Neural crest cell (in vitro differentiated cells): ENCODE measurements at regions not wholly inside any gene's neighbourhood (a gene's known extent, or its start where the extent isn't known, plus 50 kb on each side); places are given as distances from the start of the nearest gene placed in this dataset.

Source experiments
- DNase-seq: peaks from one replicate; pipeline ENCODE4 v3.0.0; 2021; ENCODE audit warnings: low read depth, mixed read lengths, low spot score
- H3K27ac Mint-ChIP-seq: one replicate; pipeline ENCODE4 v1.8.0; 2021; ENCODE audit warnings: mild to moderate bottlenecking, mixed read lengths; ENCODE audit not compliant: unreplicated experiment
- H3K27me3 Mint-ChIP-seq: 2 replicates; pipeline ENCODE4 v1.8.0; 2021; ENCODE audit warnings: low read depth, mild to moderate bottlenecking, mixed read lengths
- H3K36me3 Mint-ChIP-seq: 2 replicates; pipeline ENCODE4 v1.8.0; 2021; ENCODE audit warnings: low read depth, mild to moderate bottlenecking, mixed read lengths
- H3K4me1 Mint-ChIP-seq: 2 replicates; pipeline ENCODE4 v1.8.0; 2021; ENCODE audit warnings: mixed read lengths
- H3K4me3 Mint-ChIP-seq: one replicate; pipeline ENCODE4 v1.8.0; 2021; ENCODE audit warnings: mild to moderate bottlenecking, mixed read lengths
- H3K9me3 Mint-ChIP-seq: 2 replicates; pipeline ENCODE4 v1.8.0; 2021; ENCODE audit warnings: mixed read lengths
- TF ChIP-seq, protein P1 (sequence below): fragments of 200-600 bp; sonication (generic); conservative IDR thresholded peaks from 2 replicates; pipeline ENCODE4 v1.5.0; 2021; ENCODE audit warnings: antibody characterized with exemption, mild to moderate bottlenecking

DNA sequence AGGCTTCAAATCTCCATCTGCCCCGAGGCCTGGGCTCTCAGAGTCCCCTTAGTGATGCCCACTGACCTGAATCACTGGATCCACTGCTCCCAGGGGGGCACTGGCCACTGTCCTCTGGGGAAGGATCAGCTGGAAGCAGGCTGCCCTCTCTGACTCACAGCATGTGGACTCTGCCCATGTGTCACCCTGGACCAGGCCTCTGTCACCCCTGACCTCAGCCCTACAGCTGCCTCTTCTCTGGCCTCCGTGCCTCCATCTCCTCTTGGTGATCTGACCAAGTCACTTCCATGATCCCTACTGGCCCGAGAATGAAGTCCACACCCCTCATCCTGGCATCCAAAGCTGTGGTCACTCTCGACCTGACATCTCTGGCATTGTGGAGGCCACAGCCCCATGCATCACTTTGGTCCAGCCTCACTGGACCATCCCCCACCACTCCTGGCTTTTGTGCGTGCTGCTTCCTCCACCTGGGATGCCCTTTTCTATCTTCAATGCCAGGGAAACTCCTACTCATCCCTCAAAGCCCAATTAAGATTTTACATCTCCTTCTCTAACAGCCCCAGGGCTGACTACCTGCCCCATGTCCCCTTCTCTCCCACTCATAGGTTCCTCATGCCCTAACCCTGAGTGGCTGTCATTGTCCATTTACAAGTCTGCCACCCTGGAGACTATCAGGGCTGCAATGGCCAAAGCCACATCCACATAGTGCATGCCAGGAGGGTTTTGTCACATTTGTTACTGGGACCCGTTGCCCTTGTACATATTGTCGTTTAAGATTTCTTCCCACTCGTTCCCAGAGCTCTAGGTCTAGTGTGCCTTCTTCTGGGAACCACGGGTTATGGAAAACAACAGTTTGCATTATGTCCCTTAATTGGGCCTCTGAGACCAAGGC is 685.0 kb downstream of the MATN1 start:
- Mint-ChIP-seq H3K9me3 (no peaks in the 10 kb centered on the region), H3K4me3 (no peak overlapping the region)
- DNase-seq = no peak

DNA sequence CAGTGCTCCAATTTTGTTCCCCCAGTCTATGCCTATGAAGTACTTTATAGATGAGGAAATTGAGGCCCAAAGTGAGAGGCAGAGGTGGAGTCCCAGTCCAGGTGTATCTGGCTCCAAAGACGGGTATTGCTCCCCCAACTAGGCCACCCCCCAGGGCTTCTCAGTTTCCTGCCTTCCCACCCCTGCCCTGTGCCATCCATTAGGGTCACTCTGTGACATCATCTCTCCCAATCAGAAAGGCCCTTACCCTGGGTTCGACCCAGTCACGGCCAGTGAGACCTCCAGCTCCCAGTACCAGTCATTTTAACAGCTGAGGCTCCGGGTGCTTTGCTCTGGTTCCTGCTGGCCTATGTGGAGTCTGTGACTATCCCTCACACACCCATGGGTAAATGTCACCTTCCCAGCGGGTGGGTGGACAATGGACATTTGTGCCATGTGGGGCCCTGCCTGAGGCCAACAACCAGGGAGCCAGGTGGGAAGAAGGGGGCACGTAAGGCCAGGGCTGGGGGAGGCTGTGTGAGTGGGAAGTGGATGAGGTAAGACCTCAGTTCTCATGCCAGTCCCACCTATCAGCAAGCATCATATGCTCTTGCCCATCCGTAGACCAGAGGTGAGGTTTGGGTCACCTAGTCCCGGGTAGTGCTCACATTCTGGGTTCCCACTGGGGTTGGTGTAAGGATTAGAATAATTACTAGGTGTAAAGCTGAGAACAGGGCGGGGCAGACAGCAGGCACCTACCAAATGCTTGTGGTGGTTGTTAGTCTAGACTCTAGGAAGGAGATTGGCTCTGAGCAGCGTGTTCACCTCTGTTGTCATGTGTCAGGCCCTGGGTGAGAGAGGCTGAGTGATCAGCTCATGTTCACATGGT is 685.9 kb downstream of the MATN1 start:
- TF ChIP-seq, protein P1, sequence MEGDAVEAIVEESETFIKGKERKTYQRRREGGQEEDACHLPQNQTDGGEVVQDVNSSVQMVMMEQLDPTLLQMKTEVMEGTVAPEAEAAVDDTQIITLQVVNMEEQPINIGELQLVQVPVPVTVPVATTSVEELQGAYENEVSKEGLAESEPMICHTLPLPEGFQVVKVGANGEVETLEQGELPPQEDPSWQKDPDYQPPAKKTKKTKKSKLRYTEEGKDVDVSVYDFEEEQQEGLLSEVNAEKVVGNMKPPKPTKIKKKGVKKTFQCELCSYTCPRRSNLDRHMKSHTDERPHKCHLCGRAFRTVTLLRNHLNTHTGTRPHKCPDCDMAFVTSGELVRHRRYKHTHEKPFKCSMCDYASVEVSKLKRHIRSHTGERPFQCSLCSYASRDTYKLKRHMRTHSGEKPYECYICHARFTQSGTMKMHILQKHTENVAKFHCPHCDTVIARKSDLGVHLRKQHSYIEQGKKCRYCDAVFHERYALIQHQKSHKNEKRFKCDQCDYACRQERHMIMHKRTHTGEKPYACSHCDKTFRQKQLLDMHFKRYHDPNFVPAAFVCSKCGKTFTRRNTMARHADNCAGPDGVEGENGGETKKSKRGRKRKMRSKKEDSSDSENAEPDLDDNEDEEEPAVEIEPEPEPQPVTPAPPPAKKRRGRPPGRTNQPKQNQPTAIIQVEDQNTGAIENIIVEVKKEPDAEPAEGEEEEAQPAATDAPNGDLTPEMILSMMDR = no peak
- no peak for DNase-seq
- Mint-ChIP-seq H3K4me3 (no peak overlapping the region), H3K27ac (no peak overlapping the region), H3K36me3 (no peaks in the 10 kb centered on the region), H3K9me3 (peaks cover 4% of the 10 kb centered on the region), H3K4me1 (no peaks in the 10 kb centered on the region), H3K27me3 (no peaks in the 10 kb centered on the region)

More for the DNA sequence above, 685.0 kb downstream of the MATN1 start:
- TF ChIP-seq, protein P1 = no peak
- no peaks in the 10 kb centered on the region for H3K27me3 Mint-ChIP-seq
- peak overlapping the region; percentile 78 for H3K27ac Mint-ChIP-seq
- no peaks in the 10 kb centered on the region for H3K36me3 Mint-ChIP-seq
- H3K4me1 Mint-ChIP-seq = no peaks in the 10 kb centered on the region

DNA sequence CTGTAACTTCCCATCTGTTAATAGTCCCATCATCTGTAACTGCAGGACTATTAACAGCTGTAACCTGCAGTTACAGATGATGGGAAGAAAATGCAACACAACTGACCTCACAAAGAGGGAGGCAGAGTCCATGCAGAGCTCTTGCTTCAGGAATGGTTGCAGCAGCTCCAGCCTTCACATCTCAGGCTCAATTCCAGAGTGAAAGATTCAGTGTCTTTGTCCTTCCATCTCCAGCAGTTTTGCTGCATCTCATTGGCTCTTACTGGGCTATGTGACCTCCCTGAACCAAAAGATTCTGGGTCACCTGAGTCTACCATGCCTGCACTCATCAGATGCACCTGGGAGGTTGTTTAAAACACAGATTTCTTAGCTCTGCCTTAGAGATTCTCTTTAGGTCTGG is 686.7 kb downstream of the MATN1 start:
- H3K27ac Mint-ChIP-seq = no peak overlapping the region
- H3K9me3 Mint-ChIP-seq = peaks cover 6% of the 10 kb centered on the region
- no peak for DNase-seq
- TF ChIP-seq, protein P1 = no peak
- H3K36me3 Mint-ChIP-seq = no peaks in the 10 kb centered on the region
- H3K27me3 Mint-ChIP-seq = peaks cover 2% of the 10 kb centered on the region
- no peak overlapping the region for H3K4me3 Mint-ChIP-seq
- H3K4me1 Mint-ChIP-seq = no peaks in the 10 kb centered on the region

DNA sequence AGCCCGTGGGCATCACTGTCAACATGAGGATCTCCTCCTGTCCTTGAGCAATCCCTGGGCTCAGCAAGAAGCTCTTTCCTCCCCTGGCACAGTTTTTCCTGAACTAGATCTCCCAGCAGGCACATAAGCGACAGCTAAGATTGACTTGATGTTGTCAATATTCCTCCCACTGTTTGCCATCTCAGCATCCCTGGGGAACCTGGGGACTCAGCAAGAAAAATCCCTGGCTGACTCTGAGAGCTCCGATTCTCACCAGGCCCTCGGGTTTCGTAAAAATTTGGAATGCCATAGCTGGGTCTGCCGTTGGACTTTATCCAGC is 687.2 kb downstream of the MATN1 start:
- peaks cover 6% of the 10 kb centered on the region for H3K9me3 Mint-ChIP-seq
- H3K36me3 Mint-ChIP-seq = no peaks in the 10 kb centered on the region
- no peak overlapping the region for H3K27ac Mint-ChIP-seq
- TF ChIP-seq, protein P1 = no peak
- H3K27me3 Mint-ChIP-seq = peaks cover 2% of the 10 kb centered on the region
- no peaks in the 10 kb centered on the region for H3K4me1 Mint-ChIP-seq
- H3K4me3 Mint-ChIP-seq = no peak overlapping the region
- DNase-seq = no peak

DNA sequence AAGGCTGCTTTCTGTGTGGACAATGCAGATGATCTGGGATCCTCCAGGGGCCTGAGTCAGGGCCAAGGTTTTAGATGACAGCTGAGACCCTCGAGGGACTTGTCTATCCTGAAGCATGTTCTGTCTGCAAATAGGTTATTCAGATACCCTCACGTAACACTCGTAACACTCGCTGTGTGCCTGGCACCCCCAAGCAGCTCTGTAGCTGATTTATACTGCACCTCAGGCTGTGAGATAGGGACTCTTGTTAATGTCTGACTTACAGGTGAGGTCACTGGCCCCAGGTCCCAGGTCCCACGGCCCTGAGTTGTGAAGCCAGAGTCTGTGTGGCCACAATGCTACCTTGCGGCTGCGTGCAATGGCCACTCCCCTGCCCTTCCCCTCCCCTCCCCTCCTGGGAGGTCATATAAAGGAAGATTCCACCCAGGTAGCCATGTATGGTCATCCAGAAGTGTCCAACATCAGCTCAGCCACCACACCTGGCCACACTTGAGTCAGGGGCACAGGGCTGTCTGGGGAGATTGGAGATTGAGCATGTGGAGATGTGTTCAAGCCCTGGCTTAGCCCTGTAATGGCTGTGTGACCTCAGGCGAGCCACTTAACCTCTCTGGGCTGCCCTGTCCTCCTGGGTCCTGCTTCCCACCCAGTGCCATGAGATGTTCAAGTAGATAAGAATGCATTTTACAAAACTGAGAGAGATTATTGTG is 687.7 kb downstream of the MATN1 start:
- Mint-ChIP-seq H3K27me3 (peaks cover 5% of the 10 kb centered on the region), H3K36me3 (no peaks in the 10 kb centered on the region), H3K27ac (no peak overlapping the region), H3K4me3 (no peak overlapping the region), H3K9me3 (peaks cover 6% of the 10 kb centered on the region), H3K4me1 (no peaks in the 10 kb centered on the region)
- TF ChIP-seq, protein P1 = no peak
- no peak for DNase-seq
